Neural crest cell (in vitro differentiated cells): ENCODE measurements at regions not wholly inside any gene's neighbourhood (a gene's known extent, or its start where the extent isn't known, plus 50 kb on each side); places are given as distances from the start of the nearest gene placed in this dataset.
"Not testable (repeated sequence)": the region's sequence is repeated elsewhere in the genome, so short reads cannot be mapped to it uniquely, and the experiment has no call there.

Experiments used
- DNase-seq: peaks from one replicate; pipeline ENCODE4 v3.0.0; 2021; ENCODE audit warnings: low read depth, mixed read lengths, low spot score
- H3K27ac Mint-ChIP-seq: one replicate; pipeline ENCODE4 v1.8.0; 2021; ENCODE audit warnings: mild to moderate bottlenecking, mixed read lengths; ENCODE audit not compliant: unreplicated experiment
- H3K27me3 Mint-ChIP-seq: 2 replicates; pipeline ENCODE4 v1.8.0; 2021; ENCODE audit warnings: low read depth, mild to moderate bottlenecking, mixed read lengths
- H3K36me3 Mint-ChIP-seq: 2 replicates; pipeline ENCODE4 v1.8.0; 2021; ENCODE audit warnings: low read depth, mild to moderate bottlenecking, mixed read lengths
- H3K4me1 Mint-ChIP-seq: 2 replicates; pipeline ENCODE4 v1.8.0; 2021; ENCODE audit warnings: mixed read lengths
- H3K4me3 Mint-ChIP-seq: one replicate; pipeline ENCODE4 v1.8.0; 2021; ENCODE audit warnings: mild to moderate bottlenecking, mixed read lengths
- H3K9me3 Mint-ChIP-seq: 2 replicates; pipeline ENCODE4 v1.8.0; 2021; ENCODE audit warnings: mixed read lengths
- CTCF ChIP-seq: fragments of 200-600 bp; sonication (generic); conservative IDR thresholded peaks from 2 replicates; pipeline ENCODE4 v1.5.0; 2021; ENCODE audit warnings: antibody characterized with exemption, mild to moderate bottlenecking

- H3K4me1 Mint-ChIP-seq, result no peaks in the 10 kb centered on the region
- no peak for DNase-seq
- H3K36me3 Mint-ChIP-seq, result no peaks in the 10 kb centered on the region
- no peak overlapping the region for H3K4me3 Mint-ChIP-seq
- H3K27ac Mint-ChIP-seq, result no peak overlapping the region
- TF ChIP-seq CTCF, result no peak
- H3K27me3 Mint-ChIP-seq, result no peaks in the 10 kb centered on the region
- peaks cover 10% of the 10 kb centered on the region for H3K9me3 Mint-ChIP-seq
Measured at GRCh38 chrX:77118686-77119085, 328.5 kb upstream of the FGF16 start.

GRCh38 chrX:77119706-77120105 lies 327.5 kb upstream of the FGF16 start:
- TF ChIP-seq CTCF, result no peak
- H3K36me3 Mint-ChIP-seq, result no peaks in the 10 kb centered on the region
- no peak overlapping the region for H3K4me3 Mint-ChIP-seq
- no peak overlapping the region for H3K27ac Mint-ChIP-seq
- peaks cover 10% of the 10 kb centered on the region for H3K9me3 Mint-ChIP-seq
- no peaks in the 10 kb centered on the region for H3K27me3 Mint-ChIP-seq
- DNase-seq, result no peak
- H3K4me1 Mint-ChIP-seq, result no peaks in the 10 kb centered on the region

GRCh38 chrX:77123917-77124316 lies 323.3 kb upstream of the FGF16 start:
- not testable (repeated sequence) for H3K36me3 Mint-ChIP-seq, H3K4me1 Mint-ChIP-seq, DNase-seq, H3K27ac Mint-ChIP-seq, H3K4me3 Mint-ChIP-seq, H3K27me3 Mint-ChIP-seq
- peaks cover 18% of the 10 kb centered on the region for H3K9me3 Mint-ChIP-seq

- not testable (repeated sequence) for H3K4me3 Mint-ChIP-seq, DNase-seq, H3K4me1 Mint-ChIP-seq, H3K27me3 Mint-ChIP-seq, H3K36me3 Mint-ChIP-seq, H3K27ac Mint-ChIP-seq
- H3K9me3 Mint-ChIP-seq, result peaks cover 22% of the 10 kb centered on the region
Measured at GRCh38 chrX:77127571-77127970, 319.6 kb upstream of the FGF16 start.

- H3K9me3 Mint-ChIP-seq, result peaks cover 4% of the 10 kb centered on the region
- no peak for DNase-seq
- H3K36me3 Mint-ChIP-seq, result peaks cover 2% of the 10 kb centered on the region
- TF ChIP-seq CTCF, result no peak
- H3K27ac Mint-ChIP-seq, result no peak overlapping the region
- H3K27me3 Mint-ChIP-seq, result no peaks in the 10 kb centered on the region
- H3K4me3 Mint-ChIP-seq, result no peak overlapping the region
- H3K4me1 Mint-ChIP-seq, result no peaks in the 10 kb centered on the region
Measured at GRCh38 chrX:77143907-77144306, 303.3 kb upstream of the FGF16 start.

- no peak overlapping the region for H3K4me3 Mint-ChIP-seq
- peak; percentile 35 for TF ChIP-seq CTCF
- H3K9me3 Mint-ChIP-seq, result peaks cover 32% of the 10 kb centered on the region
- no peak overlapping the region for H3K27ac Mint-ChIP-seq
- H3K36me3 Mint-ChIP-seq, result no peaks in the 10 kb centered on the region
- no peaks in the 10 kb centered on the region for H3K27me3 Mint-ChIP-seq
- H3K4me1 Mint-ChIP-seq, result no peaks in the 10 kb centered on the region
- DNase-seq, result no peak
Measured at GRCh38 chrX:77160301-77160700, 286.9 kb upstream of the FGF16 start.

GRCh38 chrX:77162777-77163176 lies 284.4 kb upstream of the FGF16 start:
- H3K4me1 Mint-ChIP-seq, result no peaks in the 10 kb centered on the region
- no peak overlapping the region for H3K4me3 Mint-ChIP-seq
- H3K27me3 Mint-ChIP-seq, result no peaks in the 10 kb centered on the region

More at GRCh38 chrX:77162777-77163176, 284.4 kb upstream of the FGF16 start:
- TF ChIP-seq CTCF, result no peak
- no peak overlapping the region for H3K27ac Mint-ChIP-seq
- no peaks in the 10 kb centered on the region for H3K36me3 Mint-ChIP-seq
- no peak for DNase-seq
- peaks cover 25% of the 10 kb centered on the region for H3K9me3 Mint-ChIP-seq
